PC-3 (cell line): ENCODE measurements at regions not wholly inside any gene's neighbourhood (a gene's known extent, or its start where the extent isn't known, plus 50 kb on each side); places are given as distances from the start of the nearest gene placed in this dataset.

Source experiments
- EZH2phosphoT487 ChIP-seq: fragments of 300-600 bp; sonication (generic); IDR thresholded peaks from 2 replicates; pipeline ENCODE4 v1.6.1; 2018; ENCODE audit warnings: mild to moderate bottlenecking, antibody characterized with exemption, low read length, borderline replicate concordance
- TF ChIP-seq, protein P1 (sequence below): fragments of 300-600 bp; sonication (generic); conservative IDR thresholded peaks from 2 replicates; pipeline ENCODE4 v1.5.1; 2017; ENCODE audit warnings: antibody characterized with exemption, low read depth, mild to moderate bottlenecking, low read length

DNA sequence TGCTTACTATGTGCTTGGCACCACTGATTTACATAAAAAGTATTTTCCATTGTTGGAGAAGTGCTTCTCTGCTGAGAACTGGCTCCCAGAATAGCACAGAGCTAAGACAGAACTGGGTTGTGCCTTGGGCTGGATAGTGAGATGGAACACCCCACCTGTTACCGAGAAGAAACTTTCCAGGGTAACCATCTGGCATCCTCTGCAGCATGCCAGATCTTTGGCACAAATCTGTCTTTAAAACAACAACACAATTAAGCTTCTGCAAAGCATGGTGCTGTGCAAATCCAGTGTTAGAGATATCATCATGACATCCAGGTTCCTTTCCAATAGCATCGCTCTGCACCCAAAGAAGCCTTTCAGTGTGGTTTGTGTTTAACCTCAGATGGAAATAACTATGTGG is 202.5 kb upstream of the RFC3 start:
- TF ChIP-seq, protein P1, sequence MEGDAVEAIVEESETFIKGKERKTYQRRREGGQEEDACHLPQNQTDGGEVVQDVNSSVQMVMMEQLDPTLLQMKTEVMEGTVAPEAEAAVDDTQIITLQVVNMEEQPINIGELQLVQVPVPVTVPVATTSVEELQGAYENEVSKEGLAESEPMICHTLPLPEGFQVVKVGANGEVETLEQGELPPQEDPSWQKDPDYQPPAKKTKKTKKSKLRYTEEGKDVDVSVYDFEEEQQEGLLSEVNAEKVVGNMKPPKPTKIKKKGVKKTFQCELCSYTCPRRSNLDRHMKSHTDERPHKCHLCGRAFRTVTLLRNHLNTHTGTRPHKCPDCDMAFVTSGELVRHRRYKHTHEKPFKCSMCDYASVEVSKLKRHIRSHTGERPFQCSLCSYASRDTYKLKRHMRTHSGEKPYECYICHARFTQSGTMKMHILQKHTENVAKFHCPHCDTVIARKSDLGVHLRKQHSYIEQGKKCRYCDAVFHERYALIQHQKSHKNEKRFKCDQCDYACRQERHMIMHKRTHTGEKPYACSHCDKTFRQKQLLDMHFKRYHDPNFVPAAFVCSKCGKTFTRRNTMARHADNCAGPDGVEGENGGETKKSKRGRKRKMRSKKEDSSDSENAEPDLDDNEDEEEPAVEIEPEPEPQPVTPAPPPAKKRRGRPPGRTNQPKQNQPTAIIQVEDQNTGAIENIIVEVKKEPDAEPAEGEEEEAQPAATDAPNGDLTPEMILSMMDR, result no peak
- TF ChIP-seq EZH2phosphoT487, result no peak
